Endodermal cell (in vitro differentiated cells): ENCODE measurements at regions not wholly inside any gene's neighbourhood (a gene's known extent, or its start where the extent isn't known, plus 50 kb on each side); places are given as distances from the start of the nearest gene placed in this dataset.

ENCODE experiments used
- DNase-seq: peaks from one replicate; pipeline ENCODE4 v3.0.0-alpha.2; 2017
- H3K27ac ChIP-seq: 2 replicates; pipeline ENCODE4 v1.5.1; 2013; ENCODE audit warnings: mild to moderate bottlenecking, low read depth, low read length, moderate library complexity
- H3K27me3 ChIP-seq: 2 replicates; pipeline ENCODE4 v1.6.1; 2013; ENCODE audit warnings: mild to moderate bottlenecking, low read length, moderate library complexity; ENCODE audit not compliant: insufficient read depth, control insufficient read depth, poor library complexity, severe bottlenecking
- H3K36me3 ChIP-seq: 2 replicates; pipeline ENCODE4 v1.7.0; 2013; ENCODE audit warnings: mild to moderate bottlenecking, low read length, moderate library complexity; ENCODE audit not compliant: control insufficient read depth, insufficient read depth
- H3K4me1 ChIP-seq: one replicate; pipeline ENCODE4 v1.7.0; 2013; ENCODE audit warnings: low read length; ENCODE audit not compliant: control insufficient read depth, insufficient read depth
- H3K4me3 ChIP-seq: 2 replicates; pipeline ENCODE4 v1.5.1; 2013; ENCODE audit warnings: mild to moderate bottlenecking, low read length, moderate library complexity
- H3K9ac ChIP-seq: 2 replicates; pipeline ENCODE4 v1.6.1; 2013; ENCODE audit warnings: mild to moderate bottlenecking, low read length, moderate library complexity; ENCODE audit not compliant: poor library complexity, severe bottlenecking; ENCODE audit errors: extremely low read depth
- H3K9me3 ChIP-seq: 2 replicates; pipeline ENCODE4 v1.6.1; 2013; ENCODE audit warnings: mild to moderate bottlenecking, low read length, moderate library complexity; ENCODE audit not compliant: control insufficient read depth
- H3K27ac Mint-ChIP-seq: 2 replicates; pipeline ENCODE4 v1.8.0; 2020; ENCODE audit warnings: mixed read lengths
- H3K27me3 Mint-ChIP-seq: 2 replicates; pipeline ENCODE4 v1.8.0; 2021; ENCODE audit warnings: mild to moderate bottlenecking, mixed read lengths; ENCODE audit not compliant: insufficient read depth
- H3K36me3 Mint-ChIP-seq: 2 replicates; pipeline ENCODE4 v1.8.0; 2020; ENCODE audit warnings: low read depth, mixed read lengths
- H3K4me1 Mint-ChIP-seq: 2 replicates; pipeline ENCODE4 v1.8.0; 2020; ENCODE audit warnings: mixed read lengths
- H3K4me3 Mint-ChIP-seq: 2 replicates; pipeline ENCODE4 v1.8.0; 2020; ENCODE audit warnings: mild to moderate bottlenecking, moderate library complexity, mixed read lengths
- H3K9me3 Mint-ChIP-seq: 2 replicates; pipeline ENCODE4 v1.8.0; 2020; ENCODE audit warnings: mild to moderate bottlenecking, mixed read lengths
- CTCF ChIP-seq: fragments of 200-600 bp; sonication (generic); conservative IDR thresholded peaks from 2 replicates; pipeline ENCODE4 v1.5.0; 2021; ENCODE audit warnings: antibody characterized with exemption, mild to moderate bottlenecking
- WGBS, 2 experiments: methylation state at CpG; one replicate each; pipeline versions ENCODE4 v1.1.5 to v1.1.7; 2013; ENCODE audit warnings: missing lambda C conversion rate in 2 of 2, mixed read lengths in 1 of 2; ENCODE audit not compliant: insufficient coverage in 1 of 2, insufficient read length in 1 of 2; 5-methylcytosine and 5-hydroxymethylcytosine counted together

- Mint-ChIP-seq H3K9me3 (peaks cover 9% of the 10 kb centered on the region), H3K27ac (peak overlapping the region; percentile 28), H3K27me3 (peaks cover 1% of the 10 kb centered on the region), H3K4me3 (peak overlapping the region; percentile 43), H3K36me3 (peaks cover 2% of the 10 kb centered on the region), H3K4me1 (peaks cover 20% of the 10 kb centered on the region)
- Histone ChIP-seq H3K4me3 (no peak overlapping the region), H3K9ac (no peak overlapping the region), H3K4me1 (no peaks in the 10 kb centered on the region), H3K9me3 (no peaks in the 10 kb centered on the region), H3K27me3 (no peaks in the 10 kb centered on the region), H3K27ac (no peak overlapping the region), H3K36me3 (no peaks in the 10 kb centered on the region)
- no peak for TF ChIP-seq CTCF
- peak; percentile 56 for DNase-seq
- 75 to 84% methylated on average over 8 to 9 of the region's 9 CpGs for WGBS, 2 experiments
These were observed 353.7 kb downstream of the CETN3 start for GRCh38 chr5:90055831-90056328.

GRCh38 chr5:90054612-90055011, 354.9 kb downstream of the CETN3 start:
- 40 to 77% methylated on average over 1 to 2 of the region's 3 CpGs for WGBS, 2 experiments
- Histone ChIP-seq H3K9me3 (no peaks in the 10 kb centered on the region), H3K9ac (no peak overlapping the region), H3K27ac (no peak overlapping the region), H3K4me3 (no peak overlapping the region), H3K4me1 (no peaks in the 10 kb centered on the region), H3K27me3 (no peaks in the 10 kb centered on the region), H3K36me3 (no peaks in the 10 kb centered on the region)
- DNase-seq: no peak
- TF ChIP-seq CTCF: no peak
- Mint-ChIP-seq H3K27me3 (peaks cover 1% of the 10 kb centered on the region), H3K9me3 (peaks cover 8% of the 10 kb centered on the region), H3K4me3 (no peak overlapping the region), H3K36me3 (peaks cover 2% of the 10 kb centered on the region), H3K4me1 (peaks cover 25% of the 10 kb centered on the region), H3K27ac (no peak overlapping the region)

- Mint-ChIP-seq H3K4me1 (peaks cover 20% of the 10 kb centered on the region), H3K4me3 (no peak overlapping the region), H3K27me3 (no peaks in the 10 kb centered on the region), H3K27ac (no peak overlapping the region), H3K36me3 (peaks cover 2% of the 10 kb centered on the region), H3K9me3 (peaks cover 4% of the 10 kb centered on the region)
- WGBS, 2 experiments: 98 to 100% methylated on average over 1 of the region's 1 CpG
- DNase-seq: no peak
- TF ChIP-seq CTCF: no peak
- Histone ChIP-seq H3K4me1 (no peaks in the 10 kb centered on the region), H3K36me3 (no peaks in the 10 kb centered on the region), H3K9ac (no peak overlapping the region), H3K9me3 (no peaks in the 10 kb centered on the region), H3K27ac (no peak overlapping the region), H3K4me3 (no peak overlapping the region), H3K27me3 (no peaks in the 10 kb centered on the region)
These were observed 357.8 kb downstream of the CETN3 start for GRCh38 chr5:90051756-90052155.
